ENCODE measurements at regions not wholly inside any gene's neighbourhood (a gene's known extent, or its start where the extent isn't known, plus 50 kb on each side); places are given as distances from the start of the nearest gene placed in this dataset.
"Not testable (repeated sequence)": the region's sequence is repeated elsewhere in the genome, so short reads cannot be mapped to it uniquely, and the experiment has no call there.

DNA sequence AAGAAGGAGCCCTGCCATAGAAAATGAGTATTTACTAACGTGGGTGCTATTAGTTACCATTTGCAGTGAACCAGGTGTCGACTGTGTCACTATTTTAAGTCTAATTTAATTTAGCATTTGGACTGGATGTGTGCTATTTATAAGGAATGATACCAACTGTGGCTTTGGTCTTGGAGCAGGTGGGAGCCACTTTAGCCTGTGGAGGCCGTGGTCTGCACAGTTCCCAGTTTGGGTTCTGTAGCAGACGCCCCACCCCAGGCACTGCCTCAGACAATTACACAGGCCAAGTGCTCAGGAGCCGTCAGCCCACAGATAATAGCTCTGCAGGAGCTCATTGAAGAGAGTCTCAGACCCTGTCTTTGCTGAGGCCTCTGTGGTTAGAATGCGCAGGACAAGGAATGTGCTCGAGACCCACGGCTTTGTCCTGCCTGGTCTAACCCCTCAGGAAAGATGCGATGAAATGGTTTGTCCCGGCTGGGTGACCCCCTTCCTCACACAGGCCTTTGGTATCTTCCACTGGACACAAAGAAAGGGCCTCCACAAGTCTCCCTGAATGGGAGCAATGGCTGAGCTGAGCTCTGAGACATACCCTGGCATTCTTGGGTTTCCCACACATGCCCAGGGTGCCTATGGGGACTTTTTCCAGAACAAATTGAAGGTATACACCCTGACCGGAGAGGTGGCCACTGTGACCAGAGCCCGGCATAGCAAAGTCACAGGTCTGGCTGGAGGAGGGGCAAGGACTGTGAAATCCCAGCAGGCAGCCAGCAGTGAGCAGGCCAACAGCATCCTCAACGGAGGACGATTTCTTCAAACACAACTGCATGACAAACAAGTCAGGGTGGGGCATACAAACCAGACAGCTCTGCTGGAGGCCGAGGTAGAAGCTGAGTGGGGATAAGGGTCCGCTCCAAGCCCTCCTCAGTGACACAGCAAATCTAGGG is 251.2 kb downstream of the ARHGAP12 start:
- Mint-ChIP-seq H3K9me3 (peaks cover 16% of the 10 kb centered on the region), H3K27ac (no peak overlapping the region), H3K4me1 (ENCODE audit: low read depth) (no peaks in the 10 kb centered on the region), H3K36me3 (ENCODE audit: low read depth) (peaks cover 9% of the 10 kb centered on the region; the same call in 1 of the 2 replicates), H3K27me3 (ENCODE audit: insufficient read depth) (peaks cover 6% of the 10 kb centered on the region), H3K4me3 (no peak overlapping the region)
- no peak for DNase-seq
- no peak for TF ChIP-seq CTCF (IDR thresholded peaks at IDR 0.05)

DNA sequence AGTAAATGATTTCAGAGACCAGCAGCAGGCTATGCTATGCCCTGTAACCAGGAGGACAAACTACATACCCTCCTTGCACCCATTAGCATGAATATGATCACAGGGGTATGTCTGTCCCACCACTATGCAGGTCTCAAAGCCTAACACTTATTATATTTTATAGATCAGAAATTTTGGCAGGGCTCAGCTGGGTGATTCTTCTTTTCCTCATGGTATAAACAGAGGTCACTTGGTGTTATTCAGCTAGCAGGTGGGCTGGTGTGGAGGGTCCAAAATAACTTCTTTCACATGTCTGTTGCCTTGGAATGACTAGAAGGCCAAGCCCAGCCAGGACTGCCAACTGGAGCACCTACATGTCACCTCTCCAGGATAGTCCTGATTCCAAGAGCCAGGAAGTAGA is 252.9 kb downstream of the ARHGAP12 start:
- no peak for TF ChIP-seq CTCF (IDR thresholded peaks at IDR 0.05)
- Mint-ChIP-seq H3K27ac (no peak overlapping the region), H3K4me3 (no peak overlapping the region), H3K4me1 (ENCODE audit: low read depth) (no peaks in the 10 kb centered on the region), H3K36me3 (ENCODE audit: low read depth) (peaks cover 11% of the 10 kb centered on the region; the same call in 1 of the 2 replicates), H3K27me3 (ENCODE audit: insufficient read depth) (peaks cover 8% of the 10 kb centered on the region), H3K9me3 (peaks cover 8% of the 10 kb centered on the region; the same call in 1 of the 2 replicates)
- DNase-seq, result no peak

GRCh38 chr10:31669357-31669756 is 259.3 kb downstream of the ARHGAP12 start:
- Mint-ChIP-seq H3K36me3 (ENCODE audit: low read depth) (peaks cover 6% of the 10 kb centered on the region; the same call in 1 of the 2 replicates), H3K4me3 (no peak overlapping the region), H3K27ac (no peak overlapping the region), H3K4me1 (ENCODE audit: low read depth) (no peaks in the 10 kb centered on the region), H3K27me3 (ENCODE audit: insufficient read depth) (peaks cover 16% of the 10 kb centered on the region), H3K9me3 (no peaks in the 10 kb centered on the region; the same call in 1 of the 2 replicates)
- no peak for TF ChIP-seq CTCF (IDR thresholded peaks at IDR 0.05)
- no peak for DNase-seq

DNA sequence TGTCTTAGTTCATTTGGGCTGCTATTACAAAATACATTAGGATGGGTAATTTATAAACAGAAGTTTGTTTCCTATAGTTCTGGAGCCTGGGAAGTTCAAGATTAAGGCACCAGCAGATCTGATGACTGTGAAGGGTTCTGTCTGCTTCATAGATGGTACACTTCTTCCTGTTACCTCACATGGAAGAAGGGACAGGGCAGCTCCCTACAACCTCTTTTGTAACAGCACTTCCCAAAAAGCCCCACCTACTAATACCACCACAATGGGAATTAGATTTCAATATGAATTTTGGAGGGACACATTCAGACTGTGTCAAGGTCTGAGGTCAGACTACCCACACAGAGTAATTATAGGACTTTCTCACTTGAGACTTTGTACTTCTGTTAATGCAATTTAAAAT is 260.3 kb downstream of the ARHGAP12 start:
- no peak for DNase-seq
- no peak for TF ChIP-seq CTCF (IDR thresholded peaks at IDR 0.05)
- Mint-ChIP-seq H3K27ac (no peak overlapping the region), H3K4me3 (no peak overlapping the region), H3K9me3 (no peaks in the 10 kb centered on the region; the same call in 1 of the 2 replicates), H3K4me1 (ENCODE audit: low read depth) (no peaks in the 10 kb centered on the region), H3K27me3 (ENCODE audit: insufficient read depth) (peaks cover 13% of the 10 kb centered on the region), H3K36me3 (ENCODE audit: low read depth) (peaks cover 6% of the 10 kb centered on the region; the same call in 1 of the 2 replicates)

- H3K4me3 Mint-ChIP-seq; H3K27ac Mint-ChIP-seq; H3K27me3 Mint-ChIP-seq (ENCODE audit: insufficient read depth); H3K4me1 Mint-ChIP-seq (ENCODE audit: low read depth); H3K36me3 Mint-ChIP-seq (ENCODE audit: low read depth); DNase-seq; H3K9me3 Mint-ChIP-seq: not testable (repeated sequence)
Measured at GRCh38 chr10:31665764-31666279, 262.8 kb downstream of the ARHGAP12 start.

DNA sequence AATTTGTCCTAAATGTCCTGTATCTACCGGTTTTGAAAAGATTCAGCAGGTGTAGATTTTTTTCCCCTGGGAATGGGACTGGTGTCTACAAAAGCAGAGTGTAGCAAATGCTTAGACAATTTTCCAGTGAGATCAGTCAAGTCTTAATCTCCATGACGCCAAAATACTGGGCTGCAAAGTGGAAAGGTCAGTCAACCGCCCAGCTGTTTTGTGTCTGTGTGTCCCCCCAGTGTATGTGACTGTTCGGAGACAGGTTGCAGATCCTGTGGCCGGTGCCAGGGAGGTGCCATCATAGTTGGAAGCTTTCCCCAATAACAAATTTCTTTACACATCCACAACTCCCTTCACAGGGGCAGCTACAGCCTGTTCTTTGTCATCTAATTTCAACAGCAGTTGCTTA is 263.8 kb downstream of the ARHGAP12 start:
- H3K4me3 Mint-ChIP-seq, result no peak overlapping the region
- H3K27me3 Mint-ChIP-seq (ENCODE audit: insufficient read depth), result peaks cover 8% of the 10 kb centered on the region
- no peak for DNase-seq
- no peak overlapping the region for H3K27ac Mint-ChIP-seq
- no peaks in the 10 kb centered on the region for H3K4me1 Mint-ChIP-seq (ENCODE audit: low read depth)
- no peaks in the 10 kb centered on the region for H3K36me3 Mint-ChIP-seq (ENCODE audit: low read depth)
- no peaks in the 10 kb centered on the region; the same call in 1 of the 2 replicates for H3K9me3 Mint-ChIP-seq
- TF ChIP-seq CTCF (IDR thresholded peaks at IDR 0.05), result no peak

- not testable (repeated sequence) for H3K9me3 Mint-ChIP-seq; DNase-seq; H3K4me3 Mint-ChIP-seq; H3K27me3 Mint-ChIP-seq (ENCODE audit: insufficient read depth); H3K36me3 Mint-ChIP-seq (ENCODE audit: low read depth); H3K4me1 Mint-ChIP-seq (ENCODE audit: low read depth); H3K27ac Mint-ChIP-seq
Measured at GRCh38 chr10:31664071-31664470, 264.6 kb downstream of the ARHGAP12 start.
